SU-DHL-6 (cell line): ENCODE measurements at regions not wholly inside any gene's neighbourhood (a gene's known extent, or its start where the extent isn't known, plus 50 kb on each side); places are given as distances from the start of the nearest gene placed in this dataset.

Source experiments
- H2AFZ ChIP-seq: fragments of 200-600 bp; sonication (generic); 2 replicates; pipeline ENCODE4 v1.6.1; 2014; ENCODE audit warnings: low read depth, mild to moderate bottlenecking, moderate library complexity, mixed read lengths, antibody characterized with exemption, low read length; ENCODE audit not compliant: severe bottlenecking
- H3F3A ChIP-seq: fragments of 200-600 bp; shearing (Covaris generic); 2 replicates; pipeline ENCODE4 v1.6.0; 2016; ENCODE audit warnings: antibody characterized with exemption, mild to moderate bottlenecking; ENCODE audit not compliant: insufficient read depth
- H3K27ac ChIP-seq: fragments of 200-600 bp; sonication (generic); 2 replicates; pipeline ENCODE4 v1.5.1; 2016; ENCODE audit warnings: low read depth, mild to moderate bottlenecking, low read length, moderate library complexity, mixed read lengths
- H3K27me3 ChIP-seq: fragments of 200-600 bp; sonication (generic), shearing (Covaris generic); 2 replicates; pipeline ENCODE4 v1.6.0; 2014; ENCODE audit warnings: mild to moderate bottlenecking, low read length
- H3K36me3 ChIP-seq: fragments of 200-600 bp; sonication (generic); 2 replicates; pipeline ENCODE4 v1.6.1; 2014; ENCODE audit warnings: mild to moderate bottlenecking, low read length, mixed read lengths
- H3K4me2 ChIP-seq: fragments of 300-600, 200-600 bp; shearing (Covaris generic), sonication (generic); 2 replicates; pipeline ENCODE4 v1.6.0; 2014; ENCODE audit warnings: low read length, low read depth, mild to moderate bottlenecking; ENCODE audit not compliant: poor library complexity, severe bottlenecking
- H3K4me3 ChIP-seq: fragments of 200-600 bp; sonication (generic); 2 replicates; pipeline ENCODE4 v1.5.1; 2014; ENCODE audit warnings: antibody characterized with exemption, low read length, mild to moderate bottlenecking, mixed read lengths; ENCODE audit not compliant: insufficient read depth, poor library complexity, severe bottlenecking
- H3K79me2 ChIP-seq: fragments of 200-600 bp; sonication (generic); 2 replicates; pipeline ENCODE4 v1.6.1; 2014; ENCODE audit warnings: mild to moderate bottlenecking, low read length, moderate library complexity; ENCODE audit not compliant: insufficient read depth
- H3K9ac ChIP-seq: fragments of 200-600 bp; sonication (generic); 2 replicates; pipeline ENCODE4 v1.7.0; 2014; ENCODE audit warnings: mild to moderate bottlenecking, low read length
- H3K9me2 ChIP-seq: fragments of 200-600 bp; sonication (generic); replicated peaks from 2 replicates; pipeline ENCODE4 v1.6.1; 2014; ENCODE audit warnings: low read length; ENCODE audit not compliant: insufficient read depth
- H3K9me3 ChIP-seq: fragments of 200-600 bp; sonication (generic); 2 replicates; pipeline ENCODE4 v1.6.1; 2014; ENCODE audit warnings: low read length, mixed read lengths; ENCODE audit not compliant: insufficient read depth
- H4K20me1 ChIP-seq: fragments of 200-600 bp; sonication (generic); 2 replicates; pipeline ENCODE4 v1.6.1; 2014; ENCODE audit warnings: low read depth, mild to moderate bottlenecking, antibody characterized with exemption, low read length, moderate library complexity, mixed read lengths
- CTCF ChIP-seq: fragments of 200-600 bp; sonication (generic); IDR thresholded peaks from one replicate; pipeline ENCODE4 v1.5.1; 2017; ENCODE audit warnings: antibody characterized with exemption, mild to moderate bottlenecking, low read length, moderate library complexity; ENCODE audit not compliant: insufficient read depth, poor library complexity, severe bottlenecking
- EZH2phosphoT487 ChIP-seq: fragments of 200-600 bp; sonication (generic), shearing (Covaris generic); conservative IDR thresholded peaks from 2 replicates; pipeline ENCODE4 v1.6.1; 2018; ENCODE audit warnings: mild to moderate bottlenecking, antibody characterized with exemption, low read length, moderate library complexity, mixed read lengths

GRCh38 chr15:93209690-93210445 lies 120.9 kb upstream of the RGMA start:
- no peaks in the 10 kb centered on the region for H3K27me3 ChIP-seq
- no peaks in the 10 kb centered on the region for H3K36me3 ChIP-seq
- H3K27ac ChIP-seq: no peak overlapping the region
- TF ChIP-seq CTCF (no peak), EZH2phosphoT487 (no peak)
- H3K4me3 ChIP-seq: no peak overlapping the region
- H3F3A ChIP-seq: no peaks in the 10 kb centered on the region
- no peaks in the 10 kb centered on the region for H4K20me1 ChIP-seq
- H2AFZ ChIP-seq: no peak overlapping the region
- no peaks in the 10 kb centered on the region for H3K9me2 ChIP-seq
- no peak overlapping the region for H3K9ac ChIP-seq
- no peaks in the 10 kb centered on the region for H3K9me3 ChIP-seq
- H3K79me2 ChIP-seq: no peaks in the 10 kb centered on the region
- H3K4me2 ChIP-seq: no peak overlapping the region

- H3K9me2 ChIP-seq: no peaks in the 10 kb centered on the region
- TF ChIP-seq EZH2phosphoT487 (no peak), CTCF (no peak)
- no peaks in the 10 kb centered on the region for H3K9me3 ChIP-seq
- H3K4me3 ChIP-seq: no peak overlapping the region
- H3F3A ChIP-seq: no peaks in the 10 kb centered on the region
- H3K79me2 ChIP-seq: no peaks in the 10 kb centered on the region
- H3K27me3 ChIP-seq: no peaks in the 10 kb centered on the region
- H3K4me2 ChIP-seq: no peak overlapping the region
- H3K27ac ChIP-seq: no peak overlapping the region
- no peaks in the 10 kb centered on the region for H4K20me1 ChIP-seq
- no peaks in the 10 kb centered on the region for H3K36me3 ChIP-seq
- no peak overlapping the region for H2AFZ ChIP-seq
- no peak overlapping the region for H3K9ac ChIP-seq
These were observed 117.9 kb upstream of the RGMA start for GRCh38 chr15:93206893-93207292.

- H3K27me3 ChIP-seq: no peaks in the 10 kb centered on the region
- no peaks in the 10 kb centered on the region for H3K9me2 ChIP-seq
- H3K9me3 ChIP-seq: no peaks in the 10 kb centered on the region
- H3F3A ChIP-seq: no peaks in the 10 kb centered on the region
- no peak overlapping the region for H2AFZ ChIP-seq
- no peaks in the 10 kb centered on the region for H4K20me1 ChIP-seq
- no peak overlapping the region for H3K4me3 ChIP-seq
- H3K36me3 ChIP-seq: no peaks in the 10 kb centered on the region
- H3K79me2 ChIP-seq: no peaks in the 10 kb centered on the region
- TF ChIP-seq EZH2phosphoT487 (no peak), CTCF (no peak)
- no peak overlapping the region for H3K9ac ChIP-seq
- no peak overlapping the region for H3K27ac ChIP-seq
- no peak overlapping the region for H3K4me2 ChIP-seq
These were observed 116.4 kb upstream of the RGMA start for GRCh38 chr15:93205413-93205812.
